ENCODE measurements at regions not wholly inside any gene's neighbourhood (a gene's known extent, or its start where the extent isn't known, plus 50 kb on each side); places are given as distances from the start of the nearest gene placed in this dataset.

GRCh38 chr6:167530951-167531350 lies 206.1 kb downstream of the TTLL2 start:
- TF ChIP-seq CTCF (conservative IDR thresholded peaks at IDR 0.05) (no peak), ZFX (IDR thresholded peaks at IDR 0.05) (no peak)

Measured in C4-2B (cell line).